Mucosa of descending colon (tissue), 3 donors: ENCODE measurements at regions not wholly inside any gene's neighbourhood (a gene's known extent, or its start where the extent isn't known, plus 50 kb on each side); places are given as distances from the start of the nearest gene placed in this dataset.
"Not testable (repeated sequence)": the region's sequence is repeated elsewhere in the genome, so short reads cannot be mapped to it uniquely, and the experiment has no call there.

Experiments used
- ATAC-seq: fragments of 200-7000 bp; cut with Tn5 transposase; one replicate; pipeline ENCODE4 v1.9.1; 2020; ENCODE audit warnings: mild to moderate bottlenecking, moderate library complexity
- DNase-seq, 3 donors: peaks; one replicate each; pipeline ENCODE4 v3.0.0-alpha.2; 2020
- H3K36me3 ChIP-seq: fragments of 200-600 bp; one replicate; pipeline ENCODE4 v1.8.0; 2021; ENCODE audit warnings: low read depth, mild to moderate bottlenecking
- H3K4me1 ChIP-seq: fragments of 200-600 bp; one replicate; pipeline ENCODE4 v1.8.0; 2021; ENCODE audit warnings: low read depth, mild to moderate bottlenecking
- H3K4me3 ChIP-seq: fragments of 200-600 bp; one replicate; pipeline ENCODE4 v1.8.0; 2021; ENCODE audit warnings: mild to moderate bottlenecking
- H3K9me3 ChIP-seq: fragments of 200-600 bp; one replicate; pipeline ENCODE4 v1.8.0; 2021; ENCODE audit warnings: mild to moderate bottlenecking
- CTCF ChIP-seq: fragments of 200-600 bp; IDR thresholded peaks from one replicate; pipeline ENCODE4 v1.8.0; 2022; ENCODE audit warnings: antibody characterized with exemption, mild to moderate bottlenecking
- intact Hi-C, 2 donors: fragments of 100-400 bp; cut with DNase I in 1 of 2; cut with micrococcal nuclease in 1 of 2; formaldehyde crosslinking; loops; one replicate each; pipeline versions ENCODE4 v1.11.0 to v1.11.1; 2022; cut with DNase I, micrococcal nuclease
- donor health status: DM: no; HTN: no; CAD: no; lungs with moderate emphysema.
- donor health status: DM: no; HTN: no; CAD: no.
- donor health status: DM: no; HTN: yes; CAD: no.

GRCh38 chr5:82971901-82972300 is 105.3 kb downstream of the TMEM167A start:
- Histone ChIP-seq H3K4me3 (no peak overlapping the region), H3K4me1 (no peaks in the 10 kb centered on the region), H3K9me3 (peaks cover 17% of the 10 kb centered on the region), H3K36me3 (no peaks in the 10 kb centered on the region)
- intact Hi-C loops = no loop called here
- ATAC-seq (no peak), DNase-seq (no peak)
- TF ChIP-seq CTCF = no peak

GRCh38 chr5:82971034-82971806 is 106.0 kb downstream of the TMEM167A start:
- intact Hi-C loops, H3K4me3 ChIP-seq, H3K36me3 ChIP-seq, DNase-seq, ATAC-seq, H3K4me1 ChIP-seq: not testable (repeated sequence)
- H3K9me3 ChIP-seq = peaks cover 16% of the 10 kb centered on the region

- DNase-seq, H3K4me1 ChIP-seq, H3K9me3 ChIP-seq, H3K36me3 ChIP-seq, ATAC-seq, H3K4me3 ChIP-seq, intact Hi-C loops: not testable (repeated sequence)
These were observed 107.8 kb downstream of the TMEM167A start for GRCh38 chr5:82969221-82969976.

- ATAC-seq (no peak), DNase-seq (no peak)
- Histone ChIP-seq H3K4me1 (no peaks in the 10 kb centered on the region), H3K36me3 (no peaks in the 10 kb centered on the region), H3K9me3 (no peaks in the 10 kb centered on the region), H3K4me3 (no peak overlapping the region)
- TF ChIP-seq CTCF = no peak
- intact Hi-C loops = no loop called here
These were observed 110.1 kb downstream of the TMEM167A start for GRCh38 chr5:82967072-82967471.

GRCh38 chr5:82959466-82959865 is 117.7 kb downstream of the TMEM167A start:
- ATAC-seq = no peak
- Histone ChIP-seq H3K4me1 (no peaks in the 10 kb centered on the region), H3K9me3 (no peaks in the 10 kb centered on the region), H3K36me3 (no peaks in the 10 kb centered on the region), H3K4me3 (no peak overlapping the region)
- intact Hi-C loops = no loop called here
- no peak for TF ChIP-seq CTCF
- no peak for DNase-seq

- Histone ChIP-seq H3K36me3 (no peaks in the 10 kb centered on the region), H3K4me1 (no peaks in the 10 kb centered on the region), H3K4me3 (no peak overlapping the region), H3K9me3 (no peaks in the 10 kb centered on the region)
- ATAC-seq (no peak), DNase-seq (no peak)
- intact Hi-C loops = no loop called here
- TF ChIP-seq CTCF = no peak
These were observed 120.6 kb downstream of the TMEM167A start for GRCh38 chr5:82956600-82956999.
